Frontal cortex (tissue), 3 donors: ENCODE measurements at regions not wholly inside any gene's neighbourhood (a gene's known extent, or its start where the extent isn't known, plus 50 kb on each side); places are given as distances from the start of the nearest gene placed in this dataset.

ENCODE experiments used
- DNase-seq, 2 donors: peaks; one replicate each; pipeline ENCODE4 v3.0.0; 2012; ENCODE audit warnings: low spot score in 2 of 2
- FAIRE-seq: peaks from 2 replicates; lab custom pipeline; 2012; peaks lifted over from hg19 to GRCh38; lab: Jason Lieb, UNC
- donor health status: control.
- donor health status: control.
- donor health status: control.

DNA sequence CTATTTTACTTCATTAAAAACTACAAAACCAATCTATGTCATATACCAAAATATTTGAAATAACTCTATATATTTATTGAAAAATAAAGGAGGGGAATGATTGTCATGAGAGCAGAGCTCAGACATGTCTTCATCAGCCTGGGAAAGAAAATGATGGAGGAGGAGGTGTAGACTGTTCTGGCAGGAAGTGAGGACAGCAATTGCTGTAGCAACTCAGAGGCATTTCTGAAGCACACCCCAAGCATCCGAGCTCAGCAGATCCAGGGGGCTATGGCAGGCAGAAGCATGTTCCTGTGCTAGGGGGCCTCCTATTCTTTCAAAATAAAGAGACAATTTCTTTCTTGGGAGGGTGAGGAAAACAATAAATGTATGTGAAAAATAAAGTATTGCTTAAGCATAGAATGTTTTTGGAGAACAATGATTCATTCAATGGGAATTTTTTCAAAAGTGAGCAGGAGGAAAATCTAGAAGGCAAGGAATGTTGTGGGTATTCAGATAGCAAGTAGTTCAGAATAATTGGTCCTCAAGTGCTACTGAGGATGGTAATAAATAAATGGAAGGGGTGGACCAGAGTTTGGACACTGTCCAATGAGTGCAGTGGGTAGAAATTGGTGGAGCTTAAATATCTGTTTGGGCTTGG is 383.4 kb downstream of the CDH11 start:
- FAIRE-seq (no peak), DNase-seq (no peak)

GRCh38 chr16:64736857-64737256 is 385.0 kb downstream of the CDH11 start:
- FAIRE-seq (no peak), DNase-seq (no peak)

- FAIRE-seq (no peak), DNase-seq (no peak)
These were observed 390.0 kb downstream of the CDH11 start for GRCh38 chr16:64731891-64732290.

DNA sequence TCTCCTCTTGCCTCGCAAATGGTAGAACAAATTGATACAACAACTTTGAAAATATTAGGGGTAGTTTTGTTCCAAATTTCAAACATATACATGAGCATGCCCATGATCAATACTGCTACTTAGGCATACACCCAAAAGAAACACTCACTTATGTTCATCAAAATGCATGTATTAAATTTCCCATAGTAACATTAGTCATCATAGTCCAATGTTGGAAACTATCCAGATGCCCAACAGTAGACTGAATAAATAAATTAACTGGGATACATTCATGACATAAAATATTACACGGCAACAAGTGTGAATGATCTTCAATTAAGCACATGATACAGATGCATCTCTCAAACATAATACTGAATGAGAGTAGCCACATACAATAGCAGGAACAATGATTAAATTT is 391.6 kb downstream of the CDH11 start:
- no peak for DNase-seq
- no peak for FAIRE-seq

DNA sequence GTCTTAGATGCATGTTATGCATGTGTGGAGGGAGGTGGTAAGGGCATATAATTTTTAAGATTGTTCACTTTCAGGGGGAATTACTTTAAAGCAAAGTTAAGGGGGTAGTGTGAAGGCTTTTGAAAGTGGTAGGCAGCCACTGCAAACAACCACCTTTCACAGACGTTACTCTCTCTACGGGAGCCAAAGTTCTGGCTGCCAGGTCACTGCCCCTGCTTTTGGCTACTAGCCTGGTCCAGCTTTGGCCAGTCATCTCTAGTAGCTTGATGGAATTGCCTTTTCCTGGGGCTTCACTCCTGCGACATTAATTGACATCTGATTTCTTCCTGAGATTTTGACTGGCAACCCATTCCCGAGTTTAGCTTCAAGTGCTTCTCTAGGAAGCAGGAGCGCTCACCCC is 397.5 kb downstream of the CDH11 start:
- DNase-seq (no peak), FAIRE-seq (no peak)

DNA sequence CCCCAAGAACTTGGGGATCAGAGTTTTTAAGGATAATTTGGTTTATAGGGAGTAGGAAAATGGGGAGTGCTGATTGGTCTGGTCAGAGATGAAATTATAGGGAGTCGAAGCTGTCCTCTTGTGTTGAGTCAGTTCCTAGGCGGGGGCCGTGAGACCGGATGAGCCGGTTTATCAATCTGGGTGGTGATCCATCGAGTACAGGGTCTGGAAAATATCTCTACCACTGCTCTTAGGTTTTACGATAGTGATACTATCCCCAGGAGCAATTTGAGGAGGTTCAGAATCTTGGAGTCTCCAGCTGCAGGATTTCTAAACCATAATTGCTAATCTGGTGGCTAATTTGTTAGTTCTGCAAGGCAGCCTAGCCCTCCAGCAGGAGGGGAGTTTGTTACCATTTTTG is 403.4 kb downstream of the CDH11 start:
- FAIRE-seq = no peak
- DNase-seq = no peak

GRCh38 chr16:64717871-64718270 is 404.0 kb downstream of the CDH11 start:
- DNase-seq (no peak), FAIRE-seq (no peak)

DNA sequence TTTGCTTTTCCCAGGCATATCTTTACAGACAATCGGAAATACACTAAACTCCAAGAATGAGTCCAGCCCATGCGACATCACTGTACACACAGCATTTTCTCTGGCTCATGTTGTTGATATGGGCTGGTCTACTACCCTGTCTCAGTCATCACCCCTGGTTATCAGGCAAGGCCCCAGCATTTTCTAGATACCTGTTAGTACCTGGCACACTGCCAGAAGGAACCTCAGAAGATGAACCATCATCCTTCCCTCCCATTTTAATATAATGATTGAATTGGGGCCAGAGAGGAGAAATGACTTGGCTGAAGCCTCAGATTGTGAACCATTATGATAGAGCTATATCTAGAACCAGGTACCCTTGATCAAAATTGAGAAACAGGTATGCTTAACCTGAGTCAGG is 406.2 kb downstream of the CDH11 start:
- DNase-seq = no peak
- no peak for FAIRE-seq

- no peak for FAIRE-seq
- DNase-seq = no peak
These were observed 409.8 kb downstream of the CDH11 start for GRCh38 chr16:64712026-64712425.

- DNase-seq = no peak
- no peak for FAIRE-seq
These were observed 410.3 kb downstream of the CDH11 start for GRCh38 chr16:64711596-64711995.

DNA sequence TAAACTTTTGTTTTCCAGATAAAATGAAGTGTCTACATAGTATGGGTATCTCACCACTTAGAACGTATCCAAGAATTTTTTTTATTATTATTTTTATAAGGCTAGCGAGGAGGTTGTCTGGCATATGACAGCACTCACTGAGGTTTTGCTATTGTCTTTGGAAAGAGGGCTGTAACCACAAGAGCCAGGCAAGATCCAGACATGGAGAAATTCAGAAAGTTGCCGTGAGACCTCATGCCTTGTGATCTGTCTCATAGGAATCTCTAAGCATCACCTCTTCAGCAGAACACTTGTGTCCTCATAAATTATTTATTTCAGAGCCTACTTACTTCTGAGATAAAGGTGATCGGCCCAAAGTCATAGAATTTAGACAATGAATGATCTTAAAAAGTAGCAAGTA is 410.8 kb downstream of the CDH11 start:
- no peak for FAIRE-seq
- no peak for DNase-seq

DNA sequence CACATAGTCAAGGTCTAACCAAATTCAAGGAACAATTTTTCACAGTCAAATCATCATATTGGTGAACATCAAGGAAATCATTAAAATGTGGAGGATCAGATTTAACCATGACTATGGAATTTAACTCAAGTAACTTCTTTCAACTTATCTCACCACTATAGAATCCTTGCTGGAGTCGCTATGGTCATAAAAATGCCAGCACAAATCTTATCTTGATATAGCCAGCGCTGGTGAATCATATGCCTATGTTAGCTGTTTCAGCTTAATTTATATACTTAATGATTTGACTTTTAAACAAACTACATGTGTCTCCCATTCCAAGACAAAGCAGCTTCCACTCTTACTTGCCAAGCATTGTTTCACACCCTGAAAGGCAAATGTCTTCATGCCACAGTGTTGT is 416.4 kb downstream of the CDH11 start:
- DNase-seq = no peak
- FAIRE-seq = no peak

GRCh38 chr16:64704386-64704785 is 417.5 kb downstream of the CDH11 start:
- no peak for FAIRE-seq
- no peak for DNase-seq

GRCh38 chr16:64702415-64702814 is 419.4 kb downstream of the CDH11 start:
- FAIRE-seq = no peak

GRCh38 chr16:64700628-64701027 is 421.2 kb downstream of the CDH11 start:
- no peak for FAIRE-seq
- DNase-seq = no peak

More at GRCh38 chr16:64702415-64702814, 419.4 kb downstream of the CDH11 start:
- DNase-seq = no peak

- DNase-seq = no peak
- FAIRE-seq = no peak
These were observed 425.0 kb downstream of the CDH11 start for GRCh38 chr16:64696866-64697265.

DNA sequence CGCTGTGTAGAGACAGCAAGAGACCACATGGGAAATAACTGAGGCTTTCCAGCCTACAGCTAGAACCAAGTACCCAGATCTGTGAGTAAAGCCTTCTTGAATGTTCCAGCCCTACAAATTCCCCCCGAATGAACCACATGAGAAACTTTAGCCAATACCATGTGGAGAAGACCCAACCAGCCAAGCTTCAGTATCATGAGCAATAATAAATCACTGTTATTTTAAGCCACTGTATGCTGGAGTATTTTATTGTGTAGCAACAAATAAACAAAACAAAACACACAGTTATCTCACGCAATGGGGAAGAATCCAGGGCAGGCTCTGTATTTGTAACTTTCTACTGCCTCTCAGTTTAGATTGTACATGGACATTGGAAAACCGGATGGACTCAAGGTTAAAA is 426.2 kb downstream of the CDH11 start:
- FAIRE-seq (no peak), DNase-seq (no peak)

- DNase-seq (no peak), FAIRE-seq (no peak)
These were observed 427.9 kb downstream of the CDH11 start for GRCh38 chr16:64693946-64694345.

- DNase-seq (no peak), FAIRE-seq (no peak)
These were observed 434.1 kb downstream of the CDH11 start for GRCh38 chr16:64687786-64688185.

DNA sequence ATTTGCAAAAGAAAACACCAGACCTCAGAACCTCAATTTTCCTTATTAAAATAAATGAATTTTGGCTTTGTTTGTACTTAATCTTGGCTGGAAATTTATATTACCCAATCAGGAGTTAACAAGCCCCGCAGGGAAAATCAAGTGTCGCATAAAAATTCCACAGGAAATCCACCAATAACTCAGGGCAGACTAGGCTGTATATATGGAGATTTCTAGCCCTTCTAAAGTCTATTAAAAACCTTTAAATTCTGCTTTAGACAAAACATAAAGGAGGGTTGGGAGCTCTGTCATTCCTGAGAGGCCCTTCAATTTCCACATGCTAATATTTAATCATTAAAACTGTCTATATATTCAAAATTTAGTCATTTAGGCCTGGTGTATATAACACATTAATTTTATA is 434.7 kb downstream of the CDH11 start:
- DNase-seq (no peak), FAIRE-seq (no peak)

GRCh38 chr16:64679976-64680690 is 441.7 kb downstream of the CDH11 start:
- no peak for FAIRE-seq
- no peak for DNase-seq

GRCh38 chr16:64669573-64669972 is 452.3 kb downstream of the CDH11 start:
- no peak for FAIRE-seq

More at GRCh38 chr16:64669573-64669972, 452.3 kb downstream of the CDH11 start:
- DNase-seq = no peak
